ENCODE measurements at regions not wholly inside any gene's neighbourhood (a gene's known extent, or its start where the extent isn't known, plus 50 kb on each side); places are given as distances from the start of the nearest gene placed in this dataset.

- Histone ChIP-seq H3K9me3 (ENCODE audit: low read length) (no peaks in the 10 kb centered on the region), H3K4me3 (ENCODE audit: low read depth, low read length, poor library complexity, severe bottlenecking) (no peak overlapping the region), H3K27ac (ENCODE audit: low read depth, low read length, poor library complexity, severe bottlenecking) (no peak overlapping the region), H3K36me3 (ENCODE audit: insufficient read depth, low read length) (no peaks in the 10 kb centered on the region), H3K79me2 (ENCODE audit: insufficient read depth, low read depth, low read length) (no peaks in the 10 kb centered on the region), H4K20me1 (ENCODE audit: insufficient read depth, low read length) (no peaks in the 10 kb centered on the region), H3K4me1 (ENCODE audit: insufficient read depth, low read length, poor library complexity, severe bottlenecking) (no peaks in the 10 kb centered on the region), H3K4me2 (ENCODE audit: low read length) (no peak overlapping the region), H2AFZ (ENCODE audit: low read length) (no peak overlapping the region), H3K9me2 (ENCODE audit: insufficient read depth, low read length) (no peaks in the 10 kb centered on the region)
- no peak for DNase-seq (ENCODE audit: low spot score)
- BruUV-seq (replicated peaks): no TSS peak
- ChIA-PET POLR2A (interaction anchor here (0.7 kb wide), 1 partner anchor 58 kb away, joined by 3 read pairs; no protein-coding TSS in a partner anchor), CTCF (ENCODE audit: unreplicated experiment) (no interaction called here)
- intact Hi-C loops (cut with micrococcal nuclease; ENCODE audit: unreplicated experiment): no loop called here
- no peak for TF ChIP-seq CTCF (conservative IDR thresholded peaks at IDR 0.05; ENCODE audit: low read length)
- TF ChIP-seq EZH2phosphoT487 (IDR thresholded peaks at IDR 0.05; ENCODE audit: borderline replicate concordance, low read depth, low read length): no peak
Measured at GRCh38 chr9:106529616-106530015, 333.4 kb upstream of the ZNF462 start.

- no peaks in the 10 kb centered on the region for H3K9me3 ChIP-seq (ENCODE audit: low read length)
- H4K20me1 ChIP-seq (ENCODE audit: insufficient read depth, low read length): no peaks in the 10 kb centered on the region
- BruUV-seq (replicated peaks): no TSS peak
- no peaks in the 10 kb centered on the region for H3K79me2 ChIP-seq (ENCODE audit: insufficient read depth, low read depth, low read length)
- H3K9me2 ChIP-seq (ENCODE audit: insufficient read depth, low read length): no peaks in the 10 kb centered on the region
- no peak overlapping the region for H3K27ac ChIP-seq (ENCODE audit: low read depth, low read length, poor library complexity, severe bottlenecking)
- CTCF ChIA-PET (ENCODE audit: unreplicated experiment): no interaction called here
- intact Hi-C loops (cut with micrococcal nuclease; ENCODE audit: unreplicated experiment): no loop called here
- POLR2A ChIA-PET: interaction anchor here (0.7 kb wide), 1 partner anchor 838 kb away, joined by 4 read pairs; no protein-coding TSS in a partner anchor
- H3K36me3 ChIP-seq (ENCODE audit: insufficient read depth, low read length): no peaks in the 10 kb centered on the region
- H3K4me3 ChIP-seq (ENCODE audit: low read depth, low read length, poor library complexity, severe bottlenecking): no peak overlapping the region
- TF ChIP-seq EZH2phosphoT487 (IDR thresholded peaks at IDR 0.05; ENCODE audit: borderline replicate concordance, low read depth, low read length): no peak
- no peaks in the 10 kb centered on the region for H3K4me1 ChIP-seq (ENCODE audit: insufficient read depth, low read length, poor library complexity, severe bottlenecking)
- H3K4me2 ChIP-seq (ENCODE audit: low read length): no peak overlapping the region
- H2AFZ ChIP-seq (ENCODE audit: low read length): no peak overlapping the region
- DNase-seq (ENCODE audit: low spot score): no peak
Measured at GRCh38 chr9:106531491-106531890, 331.5 kb upstream of the ZNF462 start.

GRCh38 chr9:106532306-106533015, 330.5 kb upstream of the ZNF462 start:
- Histone ChIP-seq H3K4me1 (ENCODE audit: insufficient read depth, low read length, poor library complexity, severe bottlenecking) (no peaks in the 10 kb centered on the region), H3K4me3 (ENCODE audit: low read depth, low read length, poor library complexity, severe bottlenecking) (no peak overlapping the region), H3K9me3 (ENCODE audit: low read length) (no peaks in the 10 kb centered on the region), H3K36me3 (ENCODE audit: insufficient read depth, low read length) (no peaks in the 10 kb centered on the region), H3K27ac (ENCODE audit: low read depth, low read length, poor library complexity, severe bottlenecking) (no peak overlapping the region), H3K79me2 (ENCODE audit: insufficient read depth, low read depth, low read length) (no peaks in the 10 kb centered on the region), H2AFZ (ENCODE audit: low read length) (no peak overlapping the region), H3K9me2 (ENCODE audit: insufficient read depth, low read length) (no peaks in the 10 kb centered on the region), H4K20me1 (ENCODE audit: insufficient read depth, low read length) (no peaks in the 10 kb centered on the region), H3K4me2 (ENCODE audit: low read length) (no peak overlapping the region)
- POLR2A ChIA-PET: no interaction called here
- intact Hi-C loops (cut with micrococcal nuclease; ENCODE audit: unreplicated experiment): no loop called here
- BruUV-seq (replicated peaks): no TSS peak
- TF ChIP-seq CTCF (conservative IDR thresholded peaks at IDR 0.05; ENCODE audit: low read length): no peak
- TF ChIP-seq EZH2phosphoT487 (IDR thresholded peaks at IDR 0.05; ENCODE audit: borderline replicate concordance, low read depth, low read length): no peak
- no peak for DNase-seq (ENCODE audit: low spot score)
- CTCF ChIA-PET (ENCODE audit: unreplicated experiment): no interaction called here
